DOHH2 (cell line): ENCODE measurements at regions not wholly inside any gene's neighbourhood (a gene's known extent, or its start where the extent isn't known, plus 50 kb on each side); places are given as distances from the start of the nearest gene placed in this dataset.

Experiments used
- CTCF ChIP-seq: fragments of 200-600 bp; sonication (generic); IDR thresholded peaks from one replicate; pipeline ENCODE4 v1.5.1; 2014; ENCODE audit warnings: antibody characterized with exemption, mild to moderate bottlenecking, low read depth, low read length; ENCODE audit not compliant: poor library complexity, severe bottlenecking
- EZH2phosphoT487 ChIP-seq: fragments of 200-600 bp; sonication (generic); IDR thresholded peaks from 2 replicates; pipeline ENCODE4 v1.6.1; 2017; ENCODE audit warnings: borderline replicate concordance, mild to moderate bottlenecking, antibody characterized with exemption, low read length, moderate library complexity, mixed read lengths

GRCh38 chr12:9328065-9328464 lies 119.9 kb upstream of the PZP start:
- TF ChIP-seq CTCF (no peak), EZH2phosphoT487 (no peak)
